ENCODE measurements at regions not wholly inside any gene's neighbourhood (a gene's known extent, or its start where the extent isn't known, plus 50 kb on each side); places are given as distances from the start of the nearest gene placed in this dataset.

DNA sequence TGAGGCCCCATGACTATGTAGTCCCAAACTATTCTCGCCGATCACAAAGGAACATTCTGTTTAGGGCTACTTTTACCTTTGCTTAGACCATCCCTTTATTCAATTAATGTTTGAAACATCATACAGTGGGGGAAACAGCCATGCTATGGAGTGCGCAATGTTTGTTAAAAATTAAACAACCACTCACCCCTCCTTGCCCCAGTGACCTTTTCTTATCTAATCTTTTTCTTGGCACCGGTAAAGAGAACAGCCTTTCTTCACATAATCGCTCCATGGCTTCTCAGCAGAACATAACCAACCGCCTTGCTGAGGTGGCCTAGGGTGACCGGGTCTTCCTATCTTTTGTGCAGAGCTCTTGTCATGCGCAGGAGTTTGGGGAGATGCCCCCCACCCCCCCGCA, 152.6 kb downstream of the VCX3A start:
- no peak for TF ChIP-seq POLR2AphosphoS5 (IDR thresholded peaks at IDR 0.05; ENCODE audit: insufficient read depth, low read depth, low read length)
- TF ChIP-seq, protein P1, sequence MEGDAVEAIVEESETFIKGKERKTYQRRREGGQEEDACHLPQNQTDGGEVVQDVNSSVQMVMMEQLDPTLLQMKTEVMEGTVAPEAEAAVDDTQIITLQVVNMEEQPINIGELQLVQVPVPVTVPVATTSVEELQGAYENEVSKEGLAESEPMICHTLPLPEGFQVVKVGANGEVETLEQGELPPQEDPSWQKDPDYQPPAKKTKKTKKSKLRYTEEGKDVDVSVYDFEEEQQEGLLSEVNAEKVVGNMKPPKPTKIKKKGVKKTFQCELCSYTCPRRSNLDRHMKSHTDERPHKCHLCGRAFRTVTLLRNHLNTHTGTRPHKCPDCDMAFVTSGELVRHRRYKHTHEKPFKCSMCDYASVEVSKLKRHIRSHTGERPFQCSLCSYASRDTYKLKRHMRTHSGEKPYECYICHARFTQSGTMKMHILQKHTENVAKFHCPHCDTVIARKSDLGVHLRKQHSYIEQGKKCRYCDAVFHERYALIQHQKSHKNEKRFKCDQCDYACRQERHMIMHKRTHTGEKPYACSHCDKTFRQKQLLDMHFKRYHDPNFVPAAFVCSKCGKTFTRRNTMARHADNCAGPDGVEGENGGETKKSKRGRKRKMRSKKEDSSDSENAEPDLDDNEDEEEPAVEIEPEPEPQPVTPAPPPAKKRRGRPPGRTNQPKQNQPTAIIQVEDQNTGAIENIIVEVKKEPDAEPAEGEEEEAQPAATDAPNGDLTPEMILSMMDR (IDR thresholded peaks at IDR 0.05; ENCODE audit: extremely low read depth in 1 of 2, insufficient read depth in 1 of 2, low read depth in 1 of 2, low read length in 2 of 2), result no peak
